Esophagus muscularis mucosa (tissue), 3 donors: ENCODE measurements at regions not wholly inside any gene's neighbourhood (a gene's known extent, or its start where the extent isn't known, plus 50 kb on each side); places are given as distances from the start of the nearest gene placed in this dataset.

ENCODE experiments used
- POLR2A ChIP-seq: fragments of 450-650 bp; IDR thresholded peaks from one replicate; pipeline ENCODE4 v1.6.1; 2017; ENCODE audit warnings: antibody characterized with exemption, moderate library complexity, mild to moderate bottlenecking, low read depth
- TF ChIP-seq, protein P1 (sequence below), 3 experiments: fragments of 200-600 bp in 2 of 3; fragments of 450-650 bp in 1 of 3; sonication (generic) in 2 of 3; IDR thresholded peaks; one replicate each; pipeline ENCODE4 v1.5.1; 2017 to 2019; ENCODE audit warnings: antibody characterized with exemption in 3 of 3, mild to moderate bottlenecking in 2 of 3, moderate library complexity in 1 of 3

DNA sequence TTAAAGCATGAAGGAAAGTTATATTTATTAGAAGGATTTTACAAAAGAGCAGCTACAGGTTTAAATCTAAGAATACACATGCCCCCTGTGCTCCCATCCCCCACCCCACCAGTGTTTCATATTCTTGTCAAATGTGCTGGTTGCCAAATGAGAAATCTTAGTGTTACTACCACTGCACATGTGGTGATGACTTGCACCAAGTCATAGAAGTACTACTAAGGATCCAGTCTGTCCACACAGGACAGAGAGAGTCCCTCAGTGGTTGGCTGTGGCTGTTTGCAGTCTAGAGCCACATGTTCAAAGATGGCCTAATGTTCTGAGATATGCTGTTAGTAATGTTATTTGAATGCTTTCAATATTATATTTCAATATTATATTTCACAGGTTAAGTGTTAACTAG is 268.8 kb downstream of the ADAMTS20 start:
- TF ChIP-seq, protein P1, sequence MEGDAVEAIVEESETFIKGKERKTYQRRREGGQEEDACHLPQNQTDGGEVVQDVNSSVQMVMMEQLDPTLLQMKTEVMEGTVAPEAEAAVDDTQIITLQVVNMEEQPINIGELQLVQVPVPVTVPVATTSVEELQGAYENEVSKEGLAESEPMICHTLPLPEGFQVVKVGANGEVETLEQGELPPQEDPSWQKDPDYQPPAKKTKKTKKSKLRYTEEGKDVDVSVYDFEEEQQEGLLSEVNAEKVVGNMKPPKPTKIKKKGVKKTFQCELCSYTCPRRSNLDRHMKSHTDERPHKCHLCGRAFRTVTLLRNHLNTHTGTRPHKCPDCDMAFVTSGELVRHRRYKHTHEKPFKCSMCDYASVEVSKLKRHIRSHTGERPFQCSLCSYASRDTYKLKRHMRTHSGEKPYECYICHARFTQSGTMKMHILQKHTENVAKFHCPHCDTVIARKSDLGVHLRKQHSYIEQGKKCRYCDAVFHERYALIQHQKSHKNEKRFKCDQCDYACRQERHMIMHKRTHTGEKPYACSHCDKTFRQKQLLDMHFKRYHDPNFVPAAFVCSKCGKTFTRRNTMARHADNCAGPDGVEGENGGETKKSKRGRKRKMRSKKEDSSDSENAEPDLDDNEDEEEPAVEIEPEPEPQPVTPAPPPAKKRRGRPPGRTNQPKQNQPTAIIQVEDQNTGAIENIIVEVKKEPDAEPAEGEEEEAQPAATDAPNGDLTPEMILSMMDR (IDR thresholded peaks at IDR 0.05): no peak
- TF ChIP-seq POLR2A: no peak
